Activated T-helper 17 cell treated with anti-CD3 and anti-CD28 coated beads, Interleukin-2, amount 50 U/mL, for 72 hours (primary cell): ENCODE measurements at regions not wholly inside any gene's neighbourhood (a gene's known extent, or its start where the extent isn't known, plus 50 kb on each side); places are given as distances from the start of the nearest gene placed in this dataset.

ENCODE experiments used
- ATAC-seq: fragments of 150-1000 bp; cut with Tn5 transposase; replicated peaks from 2 replicates; pipeline ENCODE4 v1.10.0; 2021; ENCODE audit warnings: mild to moderate bottlenecking, moderate library complexity
- H3K27ac Mint-ChIP-seq: one replicate; pipeline ENCODE4 v1.8.0; 2022; ENCODE audit warnings: mixed read lengths
- H3K27me3 Mint-ChIP-seq: one replicate; pipeline ENCODE4 v1.8.0; 2022; ENCODE audit warnings: mixed read lengths
- H3K36me3 Mint-ChIP-seq: one replicate; pipeline ENCODE4 v1.8.0; 2022; ENCODE audit warnings: low read depth, mild to moderate bottlenecking, mixed read lengths
- H3K4me1 Mint-ChIP-seq: one replicate; pipeline ENCODE4 v1.8.0; 2022; ENCODE audit warnings: mixed read lengths
- H3K4me3 Mint-ChIP-seq: one replicate; pipeline ENCODE4 v1.8.0; 2022; ENCODE audit warnings: mild to moderate bottlenecking, mixed read lengths
- H3K9me3 Mint-ChIP-seq: one replicate; pipeline ENCODE4 v1.8.0; 2022; ENCODE audit warnings: mixed read lengths

DNA sequence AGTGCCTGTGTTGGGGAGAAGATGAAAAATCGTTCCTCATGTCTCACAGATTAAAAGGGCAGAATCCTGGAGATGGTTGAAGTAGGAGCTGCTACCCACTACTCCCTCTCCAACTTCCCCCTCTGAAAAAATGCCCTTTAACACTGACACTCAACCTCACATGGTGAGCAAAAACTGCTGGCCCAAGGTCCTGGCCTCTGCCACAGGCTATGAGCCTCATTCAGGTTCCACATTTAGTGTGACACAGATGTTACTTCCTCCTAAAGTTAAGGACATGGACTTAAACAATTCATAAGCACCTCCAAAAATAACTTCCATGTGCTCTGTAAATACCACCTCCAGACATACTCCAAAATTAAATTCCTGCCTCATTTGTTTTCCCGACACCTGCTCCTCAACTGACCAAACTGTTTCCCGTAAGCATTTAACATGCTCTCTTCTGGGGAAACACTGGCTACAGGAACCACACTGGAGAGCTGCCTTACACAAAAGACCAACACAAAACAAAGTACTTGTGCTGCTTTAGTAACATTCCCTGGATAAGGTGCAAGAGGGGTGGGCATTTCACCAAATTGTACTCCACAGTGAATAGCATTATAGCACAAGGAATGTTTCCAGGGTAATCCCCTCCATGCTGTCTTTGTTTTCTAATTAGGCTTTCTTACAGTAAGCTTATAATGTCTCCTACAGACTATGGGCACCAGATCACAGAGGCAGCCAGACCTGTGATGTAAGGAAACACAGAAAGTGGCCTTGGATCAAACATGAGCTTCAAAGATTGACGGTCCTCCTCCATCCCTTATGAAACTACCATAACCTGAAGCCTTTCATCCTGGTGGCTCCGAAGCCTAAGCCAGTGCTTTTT is 57.0 kb downstream of the PHLDA1 start:
- ATAC-seq, result no peak

GRCh38 chr12:75971253-75971652 is 60.3 kb downstream of the PHLDA1 start:
- peak overlapping the region; percentile 40 for H3K4me3 Mint-ChIP-seq
- peaks cover 15% of the 10 kb centered on the region for H3K4me1 Mint-ChIP-seq
- peaks cover 4% of the 10 kb centered on the region for H3K9me3 Mint-ChIP-seq
- H3K27me3 Mint-ChIP-seq, result no peaks in the 10 kb centered on the region
- H3K36me3 Mint-ChIP-seq, result no peaks in the 10 kb centered on the region
- ATAC-seq, result peak; percentile 90
- H3K27ac Mint-ChIP-seq, result peak overlapping the region; percentile 78

More for the DNA sequence above, 57.0 kb downstream of the PHLDA1 start:
- H3K27me3 Mint-ChIP-seq, result no peaks in the 10 kb centered on the region
- peaks cover 4% of the 10 kb centered on the region for H3K9me3 Mint-ChIP-seq
- H3K4me1 Mint-ChIP-seq, result peaks cover 38% of the 10 kb centered on the region
- peaks cover 6% of the 10 kb centered on the region for H3K36me3 Mint-ChIP-seq
- H3K27ac Mint-ChIP-seq, result no peak overlapping the region
- H3K4me3 Mint-ChIP-seq, result no peak overlapping the region

DNA sequence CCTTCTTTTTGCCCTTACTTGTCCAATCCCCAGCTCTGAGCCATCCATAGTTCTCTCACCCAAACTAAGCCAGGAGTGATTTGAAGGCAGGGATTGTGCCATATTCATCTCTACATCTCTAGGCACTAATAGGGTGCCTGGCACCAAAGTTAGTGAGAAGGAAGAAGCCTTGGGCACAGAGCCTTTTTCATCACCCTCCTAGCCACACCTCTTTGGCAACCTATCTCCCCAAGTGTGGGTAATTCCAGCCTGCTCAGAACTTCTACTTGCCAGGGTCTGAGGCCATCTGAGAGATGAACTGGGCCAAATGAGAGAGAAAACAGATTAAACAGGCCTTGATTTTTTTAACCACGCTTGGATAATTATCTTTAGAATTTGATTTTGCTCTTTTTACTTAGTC is 61.3 kb downstream of the PHLDA1 start:
- no peak overlapping the region for H3K4me3 Mint-ChIP-seq
- ATAC-seq, result no peak

DNA sequence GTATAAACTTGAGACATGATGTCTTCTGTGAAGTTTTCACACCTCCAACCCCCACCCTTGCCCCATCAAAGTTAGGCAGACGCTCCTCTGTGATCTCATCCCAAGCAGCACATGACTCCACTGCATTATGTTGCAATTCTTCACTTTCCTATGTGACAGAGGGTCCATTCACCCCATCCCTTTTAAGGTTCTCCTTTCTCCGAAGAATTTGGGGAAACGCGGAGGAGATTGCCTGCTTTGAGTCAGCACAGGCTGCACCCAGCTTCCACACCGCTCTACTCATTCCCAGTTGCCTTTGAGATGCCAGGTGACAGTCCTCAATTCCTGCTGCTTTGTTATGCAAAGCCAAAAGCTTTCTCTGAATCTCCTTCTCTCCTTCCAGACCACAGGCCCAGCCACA is 61.8 kb downstream of the PHLDA1 start:
- H3K9me3 Mint-ChIP-seq, result peaks cover 4% of the 10 kb centered on the region
- no peaks in the 10 kb centered on the region for H3K27me3 Mint-ChIP-seq
- H3K4me1 Mint-ChIP-seq, result peaks cover 16% of the 10 kb centered on the region
- H3K36me3 Mint-ChIP-seq, result no peaks in the 10 kb centered on the region
- no peak overlapping the region for H3K4me3 Mint-ChIP-seq
- no peak for ATAC-seq
- H3K27ac Mint-ChIP-seq, result peak overlapping the region; percentile 23

More for the DNA sequence above, 61.3 kb downstream of the PHLDA1 start:
- Mint-ChIP-seq H3K36me3 (no peaks in the 10 kb centered on the region), H3K27ac (peak overlapping the region; percentile 23), H3K4me1 (peaks cover 16% of the 10 kb centered on the region), H3K27me3 (no peaks in the 10 kb centered on the region), H3K9me3 (peaks cover 4% of the 10 kb centered on the region)

GRCh38 chr12:75965661-75966060 is 65.9 kb downstream of the PHLDA1 start:
- Mint-ChIP-seq H3K9me3 (no peaks in the 10 kb centered on the region), H3K4me3 (no peak overlapping the region), H3K27me3 (no peaks in the 10 kb centered on the region), H3K36me3 (no peaks in the 10 kb centered on the region), H3K27ac (no peak overlapping the region), H3K4me1 (peaks cover 11% of the 10 kb centered on the region)
- ATAC-seq, result no peak

GRCh38 chr12:75964150-75964549 is 67.4 kb downstream of the PHLDA1 start:
- no peaks in the 10 kb centered on the region for H3K27me3 Mint-ChIP-seq
- no peak overlapping the region for H3K27ac Mint-ChIP-seq
- no peak overlapping the region for H3K4me3 Mint-ChIP-seq
- H3K4me1 Mint-ChIP-seq, result peaks cover 13% of the 10 kb centered on the region
- ATAC-seq, result no peak
- H3K9me3 Mint-ChIP-seq, result no peaks in the 10 kb centered on the region
- no peaks in the 10 kb centered on the region for H3K36me3 Mint-ChIP-seq

DNA sequence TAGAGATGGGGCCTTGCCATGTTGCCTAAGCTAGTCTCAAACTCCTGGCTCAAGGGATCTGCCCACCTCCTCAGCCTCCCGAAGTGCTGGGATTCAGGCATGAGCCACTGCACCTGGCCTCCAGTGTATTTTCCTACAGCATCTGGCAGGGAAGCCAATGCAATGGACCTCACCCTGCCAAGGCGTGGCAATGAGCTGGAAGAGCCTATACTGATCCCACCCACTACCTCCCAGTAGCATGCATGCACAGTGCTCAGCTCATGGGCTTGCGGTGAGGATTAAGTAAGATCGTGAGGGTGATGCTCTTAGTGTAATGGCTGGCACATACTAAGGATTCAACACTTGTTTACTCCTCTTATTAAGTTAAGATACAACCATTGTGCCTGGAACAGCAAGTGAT is 69.7 kb downstream of the PHLDA1 start:
- Mint-ChIP-seq H3K4me3 (no peak overlapping the region), H3K27ac (no peak overlapping the region), H3K27me3 (no peaks in the 10 kb centered on the region), H3K9me3 (no peaks in the 10 kb centered on the region), H3K36me3 (no peaks in the 10 kb centered on the region), H3K4me1 (peaks cover 13% of the 10 kb centered on the region)
- ATAC-seq, result no peak

GRCh38 chr12:75960954-75961661 is 70.5 kb downstream of the PHLDA1 start:
- H3K27ac Mint-ChIP-seq, result no peak overlapping the region
- no peaks in the 10 kb centered on the region for H3K36me3 Mint-ChIP-seq
- no peaks in the 10 kb centered on the region for H3K27me3 Mint-ChIP-seq
- no peak for ATAC-seq
- peaks cover 12% of the 10 kb centered on the region for H3K4me1 Mint-ChIP-seq
- H3K9me3 Mint-ChIP-seq, result no peaks in the 10 kb centered on the region
- H3K4me3 Mint-ChIP-seq, result no peak overlapping the region

DNA sequence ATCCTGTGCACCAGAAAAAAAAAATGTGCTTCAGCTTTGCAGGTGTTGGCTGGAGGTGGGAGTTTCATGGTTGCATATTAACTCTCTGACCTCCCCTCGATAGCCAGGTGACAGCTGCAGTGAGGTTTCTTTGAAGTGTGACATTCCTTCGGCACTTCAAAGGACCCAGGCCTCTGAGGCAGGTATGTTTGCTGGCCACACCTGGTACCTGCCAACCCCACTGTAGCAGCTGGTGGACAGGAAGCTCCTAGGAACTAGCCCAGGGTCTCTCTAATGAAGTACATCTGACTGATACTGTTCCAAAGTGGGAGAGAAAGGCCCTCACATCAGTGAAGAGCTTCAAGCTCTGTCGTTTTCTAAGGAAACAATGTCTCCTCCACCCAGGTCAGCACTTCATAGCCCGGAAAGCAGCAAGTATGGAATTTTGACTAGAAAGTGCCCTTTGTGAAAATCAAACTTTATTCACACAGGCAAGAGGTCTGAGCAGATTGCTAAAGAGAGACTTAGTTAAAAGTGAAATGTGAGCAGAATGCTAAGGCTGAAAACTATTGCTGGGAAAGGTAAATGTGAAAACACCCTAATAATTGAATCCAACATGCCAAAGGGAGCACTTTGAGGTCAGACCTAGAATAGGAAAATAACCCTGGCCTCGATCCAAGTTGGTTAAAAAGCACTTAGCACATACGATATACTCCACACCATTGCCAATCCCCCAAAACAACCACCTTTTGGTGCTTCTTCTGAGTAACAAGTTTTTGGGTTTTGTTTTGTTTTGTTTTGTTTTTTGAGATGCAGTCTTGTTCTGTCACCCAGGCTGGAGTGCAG is 71.3 kb downstream of the PHLDA1 start:
- Mint-ChIP-seq H3K4me1 (peaks cover 6% of the 10 kb centered on the region), H3K27ac (no peak overlapping the region), H3K36me3 (no peaks in the 10 kb centered on the region), H3K4me3 (no peak overlapping the region), H3K9me3 (no peaks in the 10 kb centered on the region), H3K27me3 (no peaks in the 10 kb centered on the region)
- no peak for ATAC-seq

DNA sequence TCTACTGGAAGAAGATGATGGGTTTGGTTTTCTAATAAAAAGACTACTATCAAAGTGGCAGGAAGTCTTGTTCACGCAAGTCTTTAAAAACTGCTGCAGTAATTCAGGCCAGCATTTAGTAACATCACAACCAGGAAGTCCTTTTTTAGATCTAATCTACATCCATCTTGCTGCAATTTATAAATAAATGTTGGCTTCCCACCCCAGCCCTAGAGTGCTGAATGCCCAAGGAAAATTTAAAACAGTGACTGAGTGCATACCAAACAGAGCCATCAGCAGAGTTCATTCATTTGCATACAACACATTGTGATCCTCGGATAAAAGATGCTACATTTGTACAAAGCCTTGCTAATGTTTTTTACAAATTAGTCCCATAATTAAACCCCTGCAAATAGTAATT is 72.1 kb downstream of the PHLDA1 start:
- no peak for ATAC-seq
- Mint-ChIP-seq H3K27ac (peak overlapping the region; percentile 54), H3K4me3 (peak overlapping the region; percentile 15), H3K9me3 (no peaks in the 10 kb centered on the region), H3K27me3 (no peaks in the 10 kb centered on the region), H3K36me3 (no peaks in the 10 kb centered on the region), H3K4me1 (peaks cover 6% of the 10 kb centered on the region)

DNA sequence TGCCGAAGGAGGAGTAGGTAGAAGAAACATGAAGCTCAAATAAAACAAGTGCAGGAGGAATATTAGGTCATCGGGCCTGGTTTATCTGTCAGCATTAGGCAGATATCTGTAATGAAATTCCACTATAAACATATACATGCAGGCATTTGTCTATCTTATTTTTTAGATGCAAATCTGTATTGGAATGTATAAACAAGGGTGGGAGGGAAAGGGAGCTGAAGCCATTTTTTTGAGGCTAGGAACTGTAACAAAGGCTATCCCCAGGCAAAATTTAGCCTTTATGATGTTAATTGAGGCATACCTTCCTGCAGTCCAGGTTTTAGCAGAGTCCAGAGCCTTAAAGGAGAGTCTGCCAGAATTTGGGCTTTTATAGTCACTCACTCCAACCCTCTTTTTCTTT is 72.5 kb downstream of the PHLDA1 start:
- Mint-ChIP-seq H3K4me1 (peaks cover 6% of the 10 kb centered on the region), H3K27ac (peak overlapping the region; percentile 54), H3K4me3 (peak overlapping the region; percentile 15)

DNA sequence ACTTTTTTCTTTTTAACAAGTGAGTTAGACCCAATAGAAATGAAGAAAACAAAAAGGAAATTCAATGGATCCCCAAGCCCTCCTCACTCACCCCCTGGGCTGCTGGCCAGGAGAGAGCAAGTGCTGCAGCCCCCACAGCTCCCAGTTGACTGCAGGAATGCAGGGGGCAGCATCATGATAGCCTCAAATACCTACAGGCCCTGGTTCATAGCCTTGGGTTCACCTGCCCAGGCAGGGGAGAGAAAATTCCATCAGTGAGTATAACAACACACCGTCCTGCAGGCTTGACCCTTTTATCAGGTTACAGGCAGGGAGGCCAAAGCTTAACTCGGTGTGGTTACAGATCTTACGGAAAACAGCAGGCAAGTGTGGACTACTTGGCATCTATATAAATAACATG is 76.3 kb downstream of the PHLDA1 start:
- Mint-ChIP-seq H3K36me3 (no peaks in the 10 kb centered on the region), H3K4me1 (peaks cover 11% of the 10 kb centered on the region), H3K4me3 (no peak overlapping the region)

More for the DNA sequence above, 72.5 kb downstream of the PHLDA1 start:
- ATAC-seq, result no peak
- no peaks in the 10 kb centered on the region for H3K9me3 Mint-ChIP-seq
- H3K36me3 Mint-ChIP-seq, result no peaks in the 10 kb centered on the region
- no peaks in the 10 kb centered on the region for H3K27me3 Mint-ChIP-seq

GRCh38 chr12:75954749-75955148 is 76.8 kb downstream of the PHLDA1 start:
- Mint-ChIP-seq H3K27ac (peak overlapping the region; percentile 79), H3K4me1 (peaks cover 11% of the 10 kb centered on the region), H3K4me3 (no peak overlapping the region), H3K36me3 (no peaks in the 10 kb centered on the region), H3K27me3 (no peaks in the 10 kb centered on the region), H3K9me3 (no peaks in the 10 kb centered on the region)
- no peak for ATAC-seq

More for the DNA sequence above, 76.3 kb downstream of the PHLDA1 start:
- H3K27me3 Mint-ChIP-seq, result no peaks in the 10 kb centered on the region
- no peak for ATAC-seq
- no peak overlapping the region for H3K27ac Mint-ChIP-seq
- H3K9me3 Mint-ChIP-seq, result no peaks in the 10 kb centered on the region

- peak overlapping the region; percentile 79 for H3K27ac Mint-ChIP-seq
- no peaks in the 10 kb centered on the region for H3K9me3 Mint-ChIP-seq
- no peaks in the 10 kb centered on the region for H3K27me3 Mint-ChIP-seq
- peak; percentile 97 for ATAC-seq
- peaks cover 5% of the 10 kb centered on the region for H3K4me1 Mint-ChIP-seq
- H3K4me3 Mint-ChIP-seq, result peak overlapping the region; percentile 19
- H3K36me3 Mint-ChIP-seq, result no peaks in the 10 kb centered on the region
Measured at GRCh38 chr12:75954041-75954440, 77.5 kb downstream of the PHLDA1 start.
